ENCODE measurements at regions not wholly inside any gene's neighbourhood (a gene's known extent, or its start where the extent isn't known, plus 50 kb on each side); places are given as distances from the start of the nearest gene placed in this dataset.
A peak's percentile ranks its signal among the peaks of the same experiment; 100 is the strongest.

GRCh38 chr1:83692524-83693381 lies 306.2 kb downstream of the TTLL7 start:
- TF ChIP-seq CTCF (IDR thresholded peaks at IDR 0.05): no peak
- peak overlapping the region; percentile 53 for H3K27ac Mint-ChIP-seq (ENCODE audit: unreplicated experiment)
- no peaks in the 10 kb centered on the region for H3K36me3 Mint-ChIP-seq (ENCODE audit: unreplicated experiment)
- H3K4me1 Mint-ChIP-seq (ENCODE audit: unreplicated experiment): peaks cover 23% of the 10 kb centered on the region
- H3K4me3 Mint-ChIP-seq (ENCODE audit: unreplicated experiment): peak overlapping the region; percentile 71
- peaks cover 9% of the 10 kb centered on the region for H3K27me3 Mint-ChIP-seq (ENCODE audit: unreplicated experiment)
- H3K9me3 Mint-ChIP-seq (ENCODE audit: unreplicated experiment): peaks cover 8% of the 10 kb centered on the region
- DNase-seq (ENCODE audit: extremely low spot score, unreplicated experiment): no peak

- no peaks in the 10 kb centered on the region for H3K36me3 Mint-ChIP-seq (ENCODE audit: unreplicated experiment)
- TF ChIP-seq CTCF (IDR thresholded peaks at IDR 0.05): no peak
- peaks cover 16% of the 10 kb centered on the region for H3K9me3 Mint-ChIP-seq (ENCODE audit: unreplicated experiment)
- peaks cover 6% of the 10 kb centered on the region for H3K27me3 Mint-ChIP-seq (ENCODE audit: unreplicated experiment)
- peaks cover 23% of the 10 kb centered on the region for H3K4me1 Mint-ChIP-seq (ENCODE audit: unreplicated experiment)
- H3K4me3 Mint-ChIP-seq (ENCODE audit: unreplicated experiment): peak overlapping the region; percentile 71
- no peak overlapping the region for H3K27ac Mint-ChIP-seq (ENCODE audit: unreplicated experiment)
- no peak for DNase-seq (ENCODE audit: extremely low spot score, unreplicated experiment)
Observed at GRCh38 chr1:83691953-83692500, 306.9 kb downstream of the TTLL7 start.

- Mint-ChIP-seq H3K27ac (ENCODE audit: unreplicated experiment) (peak overlapping the region; percentile 4), H3K27me3 (ENCODE audit: unreplicated experiment) (peaks cover 4% of the 10 kb centered on the region), H3K4me1 (ENCODE audit: unreplicated experiment) (peaks cover 23% of the 10 kb centered on the region), H3K9me3 (ENCODE audit: unreplicated experiment) (peaks cover 16% of the 10 kb centered on the region), H3K4me3 (ENCODE audit: unreplicated experiment) (no peak overlapping the region), H3K36me3 (ENCODE audit: unreplicated experiment) (no peaks in the 10 kb centered on the region)
- DNase-seq (ENCODE audit: extremely low spot score, unreplicated experiment): no peak
- TF ChIP-seq CTCF (IDR thresholded peaks at IDR 0.05): no peak
Observed at GRCh38 chr1:83689921-83690868, 308.7 kb downstream of the TTLL7 start.

- no peaks in the 10 kb centered on the region for H3K36me3 Mint-ChIP-seq (ENCODE audit: unreplicated experiment)
- no peak overlapping the region for H3K27ac Mint-ChIP-seq (ENCODE audit: unreplicated experiment)
- TF ChIP-seq CTCF (IDR thresholded peaks at IDR 0.05): no peak
- H3K4me1 Mint-ChIP-seq (ENCODE audit: unreplicated experiment): no peaks in the 10 kb centered on the region
- peaks cover 2% of the 10 kb centered on the region for H3K9me3 Mint-ChIP-seq (ENCODE audit: unreplicated experiment)
- no peak overlapping the region for H3K4me3 Mint-ChIP-seq (ENCODE audit: unreplicated experiment)
- no peak for DNase-seq (ENCODE audit: extremely low spot score, unreplicated experiment)
- peaks cover 2% of the 10 kb centered on the region for H3K27me3 Mint-ChIP-seq (ENCODE audit: unreplicated experiment)
Observed at GRCh38 chr1:83682132-83682531, 316.8 kb downstream of the TTLL7 start.

All from osteocyte (in vitro differentiated cells).